ENCODE measurements at regions not wholly inside any gene's neighbourhood (a gene's known extent, or its start where the extent isn't known, plus 50 kb on each side); places are given as distances from the start of the nearest gene placed in this dataset.

DNA sequence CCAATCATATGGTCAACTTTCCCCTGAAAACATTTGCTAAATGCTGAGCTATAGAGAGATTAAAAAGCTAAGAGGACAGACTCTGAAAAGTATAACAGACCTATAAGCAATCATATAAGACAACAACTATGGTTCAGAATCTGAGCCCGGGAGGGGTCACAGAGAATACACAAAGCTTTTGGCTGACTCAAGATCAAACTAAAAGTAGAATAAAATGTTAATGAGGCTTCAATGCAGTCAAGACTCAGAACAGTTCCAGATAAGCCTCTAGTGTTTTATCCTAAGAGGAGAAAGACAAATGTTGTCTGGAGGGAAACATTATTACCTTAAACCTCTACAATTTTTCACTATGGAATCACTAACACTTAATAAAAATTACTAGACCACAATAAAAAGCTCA lies 175.4 kb upstream of the VEGFC start:
- Histone ChIP-seq H3K36me3 (no peaks in the 10 kb centered on the region), H3K4me3 (no peak overlapping the region), H3K27ac (no peak overlapping the region), H3K4me1 (no peaks in the 10 kb centered on the region), H3K9me3 (no peaks in the 10 kb centered on the region), H3K27me3 (no peaks in the 10 kb centered on the region)
- WGBS = 81% methylated on average over 1 of the region's 1 CpG
- TF ChIP-seq EP300 (IDR thresholded peaks at IDR 0.05) (no peak), POLR2AphosphoS5 (IDR thresholded peaks at IDR 0.05) (no peak), POLR2A (IDR thresholded peaks at IDR 0.05) (no peak)
- TF ChIP-seq, protein P1, sequence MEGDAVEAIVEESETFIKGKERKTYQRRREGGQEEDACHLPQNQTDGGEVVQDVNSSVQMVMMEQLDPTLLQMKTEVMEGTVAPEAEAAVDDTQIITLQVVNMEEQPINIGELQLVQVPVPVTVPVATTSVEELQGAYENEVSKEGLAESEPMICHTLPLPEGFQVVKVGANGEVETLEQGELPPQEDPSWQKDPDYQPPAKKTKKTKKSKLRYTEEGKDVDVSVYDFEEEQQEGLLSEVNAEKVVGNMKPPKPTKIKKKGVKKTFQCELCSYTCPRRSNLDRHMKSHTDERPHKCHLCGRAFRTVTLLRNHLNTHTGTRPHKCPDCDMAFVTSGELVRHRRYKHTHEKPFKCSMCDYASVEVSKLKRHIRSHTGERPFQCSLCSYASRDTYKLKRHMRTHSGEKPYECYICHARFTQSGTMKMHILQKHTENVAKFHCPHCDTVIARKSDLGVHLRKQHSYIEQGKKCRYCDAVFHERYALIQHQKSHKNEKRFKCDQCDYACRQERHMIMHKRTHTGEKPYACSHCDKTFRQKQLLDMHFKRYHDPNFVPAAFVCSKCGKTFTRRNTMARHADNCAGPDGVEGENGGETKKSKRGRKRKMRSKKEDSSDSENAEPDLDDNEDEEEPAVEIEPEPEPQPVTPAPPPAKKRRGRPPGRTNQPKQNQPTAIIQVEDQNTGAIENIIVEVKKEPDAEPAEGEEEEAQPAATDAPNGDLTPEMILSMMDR (IDR thresholded peaks at IDR 0.05) = no peak
- DNase-seq (ENCODE audit: low spot score in 2 of 2) = no peak

GRCh38 chr4:176969011-176969410 lies 176.3 kb upstream of the VEGFC start:
- no peaks in the 10 kb centered on the region for H3K36me3 ChIP-seq
- WGBS = 80% methylated on average over 2 of the region's 2 CpGs

GRCh38 chr4:176970853-176971252 lies 178.1 kb upstream of the VEGFC start:
- WGBS = 89% methylated on average over 4 of the region's 4 CpGs
- no peak for DNase-seq (ENCODE audit: low spot score in 2 of 2)
- H3K4me1 ChIP-seq = no peaks in the 10 kb centered on the region
- H3K4me3 ChIP-seq = no peak overlapping the region
- no peak overlapping the region for H3K27ac ChIP-seq
- no peaks in the 10 kb centered on the region for H3K36me3 ChIP-seq
- H3K27me3 ChIP-seq = no peaks in the 10 kb centered on the region
- H3K9me3 ChIP-seq = no peaks in the 10 kb centered on the region
- no peak for TF ChIP-seq POLR2AphosphoS5 (IDR thresholded peaks at IDR 0.05)
- TF ChIP-seq POLR2A (IDR thresholded peaks at IDR 0.05) = no peak
- no peak for TF ChIP-seq EP300 (IDR thresholded peaks at IDR 0.05)
- TF ChIP-seq, protein P1 (IDR thresholded peaks at IDR 0.05) = no peak

More at GRCh38 chr4:176969011-176969410, 176.3 kb upstream of the VEGFC start:
- no peaks in the 10 kb centered on the region for H3K9me3 ChIP-seq
- H3K27ac ChIP-seq = no peak overlapping the region
- TF ChIP-seq, protein P1 (IDR thresholded peaks at IDR 0.05) = no peak
- no peak for TF ChIP-seq POLR2AphosphoS5 (IDR thresholded peaks at IDR 0.05)
- TF ChIP-seq EP300 (IDR thresholded peaks at IDR 0.05) = no peak
- no peak for TF ChIP-seq POLR2A (IDR thresholded peaks at IDR 0.05)
- DNase-seq (ENCODE audit: low spot score in 2 of 2) = no peak
- no peaks in the 10 kb centered on the region for H3K27me3 ChIP-seq
- H3K4me1 ChIP-seq = no peaks in the 10 kb centered on the region
- no peak overlapping the region for H3K4me3 ChIP-seq

DNA sequence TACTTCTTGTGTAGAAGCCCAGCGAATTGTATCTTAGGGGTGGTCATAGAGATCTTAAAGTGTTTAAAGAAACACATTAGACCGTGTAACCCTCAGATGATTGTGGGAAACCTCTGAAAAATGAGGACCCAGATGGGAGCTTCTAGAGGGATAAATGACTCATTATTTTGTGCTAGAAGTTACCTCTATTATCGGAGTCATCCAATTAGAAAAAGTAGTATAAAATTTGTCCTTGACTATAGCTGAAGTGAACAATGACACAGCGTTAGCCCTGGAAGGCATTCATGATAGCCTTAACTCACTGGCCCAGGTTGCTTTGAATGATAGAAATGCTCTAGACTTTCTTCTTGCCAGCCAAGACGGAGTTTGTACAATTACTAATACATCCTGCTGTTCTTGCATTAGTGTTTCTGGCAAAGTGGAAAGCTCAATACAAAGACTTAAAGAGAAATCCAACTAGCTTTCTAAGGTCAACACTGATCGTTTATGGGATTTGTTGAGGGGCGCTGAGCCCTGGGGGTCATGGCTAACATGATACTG lies 178.9 kb upstream of the VEGFC start:
- H3K4me1 ChIP-seq = no peaks in the 10 kb centered on the region
- TF ChIP-seq POLR2AphosphoS5 (IDR thresholded peaks at IDR 0.05) = no peak
- TF ChIP-seq POLR2A (IDR thresholded peaks at IDR 0.05) = no peak
- TF ChIP-seq, protein P1 (IDR thresholded peaks at IDR 0.05) = no peak
- TF ChIP-seq EP300 (IDR thresholded peaks at IDR 0.05) = no peak
- H3K4me3 ChIP-seq = no peak overlapping the region
- H3K27me3 ChIP-seq = no peaks in the 10 kb centered on the region
- H3K36me3 ChIP-seq = no peaks in the 10 kb centered on the region
- no peaks in the 10 kb centered on the region for H3K9me3 ChIP-seq
- H3K27ac ChIP-seq = no peak overlapping the region
- no peak for DNase-seq (ENCODE audit: low spot score in 2 of 2)
- 88% methylated on average over 7 of the region's 7 CpGs for WGBS

- H3K4me3 ChIP-seq = no peak overlapping the region
- DNase-seq (ENCODE audit: low spot score in 2 of 2) = no peak
- 55% methylated on average over 1 of the region's 1 CpG for WGBS
- no peaks in the 10 kb centered on the region for H3K36me3 ChIP-seq
- no peaks in the 10 kb centered on the region for H3K4me1 ChIP-seq
- H3K27ac ChIP-seq = no peak overlapping the region
- H3K9me3 ChIP-seq = no peaks in the 10 kb centered on the region
- TF ChIP-seq POLR2A (IDR thresholded peaks at IDR 0.05) = no peak
- TF ChIP-seq POLR2AphosphoS5 (IDR thresholded peaks at IDR 0.05) = no peak
- no peak for TF ChIP-seq EP300 (IDR thresholded peaks at IDR 0.05)
- TF ChIP-seq, protein P1 (IDR thresholded peaks at IDR 0.05) = no peak
- no peaks in the 10 kb centered on the region for H3K27me3 ChIP-seq
These were observed 186.7 kb upstream of the VEGFC start for GRCh38 chr4:176979416-176979815.

Measured in suprapubic skin (tissue), 4 donors.